CD14-positive monocyte (primary cell): ENCODE measurements at regions not wholly inside any gene's neighbourhood (a gene's known extent, or its start where the extent isn't known, plus 50 kb on each side); places are given as distances from the start of the nearest gene placed in this dataset.

Experiments
- DNase-seq, 3 donors: peaks; one replicate each; pipeline ENCODE4 v3.0.0-alpha.2; 2011 to 2022
- H2AFZ ChIP-seq: 2 replicates; pipeline ENCODE4 v1.6.0; 2012; ENCODE audit warnings: mild to moderate bottlenecking, low read depth, low read length, inconsistent platforms; ENCODE audit not compliant: insufficient read depth, poor library complexity, severe bottlenecking
- H3K27ac ChIP-seq, 2 donors: 1 replicate in 1 of 2; 2 replicates in 1 of 2; pipeline ENCODE4 v1.5.1; 2012 to 2013; ENCODE audit warnings: low read length in 2 of 2, control low read depth in 1 of 2, inconsistent platforms in 1 of 2, low read depth in 1 of 2, mild to moderate bottlenecking in 1 of 2
- H3K27me3 ChIP-seq, 2 donors: one replicate each; pipeline versions ENCODE4 v1.6.0 to v1.6.1; 2011 to 2013; ENCODE audit warnings: low read length in 2 of 2; ENCODE audit not compliant: control insufficient read depth in 2 of 2, insufficient read depth in 2 of 2
- H3K36me3 ChIP-seq, 2 donors: replicated peaks in 1 of 2; 1 replicate in 1 of 2; 2 replicates in 1 of 2; pipeline versions ENCODE4 v1.5.1 to v1.6.1; 2012 to 2013; ENCODE audit warnings: low read length in 2 of 2, control low read depth in 1 of 2, inconsistent platforms in 1 of 2, mild to moderate bottlenecking in 1 of 2; ENCODE audit not compliant: insufficient read depth in 2 of 2, control insufficient read depth in 1 of 2
- H3K4me1 ChIP-seq, 2 donors: 1 replicate in 1 of 2; 2 replicates in 1 of 2; pipeline versions ENCODE4 v1.5.1 to v1.6.1; 2012 to 2013; ENCODE audit warnings: low read length in 2 of 2, control low read depth in 1 of 2, inconsistent platforms in 1 of 2, mild to moderate bottlenecking in 1 of 2, moderate library complexity in 1 of 2; ENCODE audit not compliant: insufficient read depth in 2 of 2, control insufficient read depth in 1 of 2
- H3K4me2 ChIP-seq: replicated peaks from 2 replicates; pipeline ENCODE3; 2012; ENCODE audit warnings: low read length, moderate library complexity, mild to moderate bottlenecking; ENCODE audit not compliant: poor library complexity, severe bottlenecking; ENCODE audit errors: extremely low read depth
- H3K4me3 ChIP-seq, 3 experiments: fragments of 200-600 bp in 1 of 3; sonication (generic) in 1 of 3; replicated peaks in 1 of 3; 1 replicate in 2 of 3; 2 replicates in 1 of 3; pipeline ENCODE4 v1.5.1; 2011 to 2013; ENCODE audit warnings: low read length in 3 of 3, mild to moderate bottlenecking in 3 of 3, control low read depth in 2 of 3, low read depth in 2 of 3, inconsistent platforms in 1 of 3, moderate library complexity in 1 of 3
- H3K79me2 ChIP-seq: 2 replicates; pipeline ENCODE4 v1.6.0; 2012; ENCODE audit warnings: mild to moderate bottlenecking, control low read depth, inconsistent platforms, low read length, moderate library complexity; ENCODE audit not compliant: insufficient read depth
- H3K9ac ChIP-seq: 2 replicates; pipeline ENCODE4 v1.6.0; 2017; ENCODE audit warnings: low read length, mild to moderate bottlenecking; ENCODE audit not compliant: insufficient read depth, poor library complexity, severe bottlenecking
- H3K9me3 ChIP-seq, 2 donors: replicated peaks in 1 of 2; 1 replicate in 1 of 2; 2 replicates in 1 of 2; pipeline versions ENCODE4 v1.5.1 to v1.6.1; 2012 to 2013; ENCODE audit warnings: low read length in 2 of 2, control low read depth in 1 of 2; ENCODE audit not compliant: control insufficient read depth in 1 of 2, insufficient read depth in 1 of 2
- H4K20me1 ChIP-seq: 2 replicates; pipeline ENCODE4 v1.6.0; 2012; ENCODE audit warnings: mild to moderate bottlenecking, low read length, control low read depth, moderate library complexity; ENCODE audit not compliant: insufficient read depth
- H3K27ac Mint-ChIP-seq, 7 donors: one replicate each; pipeline ENCODE4 v1.8.0; 2020; ENCODE audit warnings: mild to moderate bottlenecking in 7 of 7, mixed read lengths in 7 of 7, moderate library complexity in 6 of 7, inconsistent platforms in 2 of 7
- H3K27me3 Mint-ChIP-seq, 3 donors: one replicate each; pipeline ENCODE4 v1.8.0; 2021 to 2022; ENCODE audit warnings: low read depth in 3 of 3, mild to moderate bottlenecking in 3 of 3, mixed read lengths in 3 of 3, moderate library complexity in 3 of 3, inconsistent platforms in 1 of 3
- H3K36me3 Mint-ChIP-seq, 2 donors: one replicate each; pipeline ENCODE4 v1.8.0; 2020; ENCODE audit warnings: mixed read lengths in 2 of 2, inconsistent platforms in 1 of 2, mild to moderate bottlenecking in 1 of 2
- H3K4me1 Mint-ChIP-seq: one replicate; pipeline ENCODE4 v1.8.0; 2020; ENCODE audit warnings: mild to moderate bottlenecking, mixed read lengths
- H3K4me3 Mint-ChIP-seq, 2 donors: one replicate each; pipeline ENCODE4 v1.8.0; 2020; ENCODE audit warnings: mild to moderate bottlenecking in 2 of 2, mixed read lengths in 2 of 2, moderate library complexity in 1 of 2
- H3K9me3 Mint-ChIP-seq, 7 donors: one replicate each; pipeline ENCODE4 v1.8.0; 2020 to 2022; ENCODE audit warnings: mixed read lengths in 7 of 7, mild to moderate bottlenecking in 6 of 7, moderate library complexity in 6 of 7, inconsistent platforms in 2 of 7
- CTCF ChIP-seq: fragments of 200-600 bp; IDR thresholded peaks from one replicate; pipeline ENCODE4 v1.8.0; 2022; ENCODE audit warnings: antibody characterized with exemption, mild to moderate bottlenecking
- WGBS: methylation state at CpG from one replicate; pipeline ENCODE4 v1.1.5; 2013; ENCODE audit warnings: missing lambda C conversion rate; ENCODE audit not compliant: insufficient coverage; 5-methylcytosine and 5-hydroxymethylcytosine counted together
- intact Hi-C, 2 donors: fragments of 100-400 bp; cut with micrococcal nuclease; formaldehyde crosslinking; loops; one replicate each; pipeline versions ENCODE4 v1.15.0 to v1.15.1; 2023

GRCh38 chr22:49112661-49113626 is 714.7 kb downstream of the BRD1 start:
- DNase-seq, result no peak
- Histone ChIP-seq H3K4me3 (no peak overlapping the region), H3K9me3 (no peaks in the 10 kb centered on the region), H3K9ac (no peak overlapping the region), H3K4me2 (no peak overlapping the region), H3K4me1 (no peaks in the 10 kb centered on the region), H3K79me2 (no peaks in the 10 kb centered on the region), H3K27me3 (no peaks in the 10 kb centered on the region), H3K36me3 (no peaks in the 10 kb centered on the region), H4K20me1 (no peaks in the 10 kb centered on the region), H2AFZ (no peak overlapping the region), H3K27ac (no peak overlapping the region)
- 89% methylated on average over 16 of the region's 16 CpGs for WGBS
- H3K4me1 Mint-ChIP-seq, result no peaks in the 10 kb centered on the region
- peaks cover 0 to 9% (median 2%) of the 10 kb centered on the region in 3 donors for H3K27me3 Mint-ChIP-seq
- TF ChIP-seq CTCF, result no peak
- no peaks in the 10 kb centered on the region for H3K36me3 Mint-ChIP-seq
- H3K4me3 Mint-ChIP-seq, result no peak overlapping the region
- H3K27ac Mint-ChIP-seq, result no peak overlapping the region
- no peaks in the 10 kb centered on the region for H3K9me3 Mint-ChIP-seq
- intact Hi-C loops, result no loop called here

DNA sequence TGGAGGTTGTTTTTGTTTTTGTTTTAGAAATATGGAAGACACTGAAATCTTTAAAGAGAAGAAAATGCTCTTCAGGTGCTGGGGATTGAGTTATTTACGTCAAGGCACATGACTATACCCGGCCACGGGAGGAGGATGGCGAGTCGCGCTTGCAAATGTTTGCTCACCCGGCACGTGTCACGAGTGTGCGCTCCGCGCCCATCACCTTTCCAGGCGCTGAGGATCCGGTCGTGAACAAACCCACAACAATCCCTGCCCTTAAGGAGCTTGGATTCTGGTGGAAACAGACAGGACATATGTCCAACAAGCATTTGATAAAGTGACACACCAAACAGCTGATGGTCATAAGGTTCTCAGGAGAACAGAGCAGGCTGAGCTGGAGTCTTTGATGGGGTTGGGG is 715.5 kb downstream of the BRD1 start:
- WGBS, result 96% methylated on average over 9 of the region's 15 CpGs
- H3K9ac ChIP-seq, result no peak overlapping the region
- H3K4me3 ChIP-seq, result no peak overlapping the region
- peaks cover 0 to 9% (median 5%) of the 10 kb centered on the region in 3 donors for H3K27me3 Mint-ChIP-seq
- no peak overlapping the region for H3K27ac ChIP-seq
- no peaks in the 10 kb centered on the region for H3K9me3 ChIP-seq
- no peaks in the 10 kb centered on the region for H3K36me3 Mint-ChIP-seq
- H3K27me3 ChIP-seq, result no peaks in the 10 kb centered on the region
- no peak overlapping the region for H2AFZ ChIP-seq
- no peak overlapping the region for H3K4me3 Mint-ChIP-seq
- no peaks in the 10 kb centered on the region for H4K20me1 ChIP-seq
- no peak overlapping the region for H3K27ac Mint-ChIP-seq
- no peaks in the 10 kb centered on the region for H3K79me2 ChIP-seq
- no peaks in the 10 kb centered on the region for H3K9me3 Mint-ChIP-seq
- no peak for TF ChIP-seq CTCF
- H3K4me2 ChIP-seq, result no peak overlapping the region
- no peak for DNase-seq
- H3K36me3 ChIP-seq, result no peaks in the 10 kb centered on the region
- intact Hi-C loops, result no loop called here
- H3K4me1 Mint-ChIP-seq, result no peaks in the 10 kb centered on the region
- no peaks in the 10 kb centered on the region for H3K4me1 ChIP-seq
